Aorta (tissue), 5 donors: ENCODE measurements at regions not wholly inside any gene's neighbourhood (a gene's known extent, or its start where the extent isn't known, plus 50 kb on each side); places are given as distances from the start of the nearest gene placed in this dataset.

ENCODE experiments used
- ATAC-seq: fragments of 200-7000 bp; cut with Tn5 transposase; one replicate; pipeline ENCODE4 v1.9.1; 2022; ENCODE audit warnings: moderate library complexity; ENCODE audit not compliant: low FRiP score
- DNase-seq, 2 donors: peaks; one replicate each; pipeline ENCODE4 v3.0.0-alpha.2; 2020
- H3K27ac ChIP-seq, 2 donors: one replicate each; pipeline ENCODE4 v1.5.1; 2013; ENCODE audit warnings: low read length in 2 of 2, mild to moderate bottlenecking in 2 of 2, moderate library complexity in 2 of 2, control low read depth in 1 of 2, inconsistent platforms in 1 of 2, low read depth in 1 of 2
- H3K27me3 ChIP-seq, 2 donors: one replicate each; pipeline ENCODE4 v1.6.1; 2013; ENCODE audit warnings: control low read depth in 1 of 2, low read length in 1 of 2, mild to moderate bottlenecking in 1 of 2, moderate library complexity in 1 of 2; ENCODE audit not compliant: insufficient read depth in 2 of 2, control insufficient read depth in 1 of 2
- H3K36me3 ChIP-seq, 2 donors: one replicate each; pipeline ENCODE4 v1.6.1; 2013; ENCODE audit warnings: control low read depth in 1 of 2, low read length in 1 of 2, mild to moderate bottlenecking in 1 of 2; ENCODE audit not compliant: insufficient read depth in 2 of 2, control insufficient read depth in 1 of 2
- H3K4me1 ChIP-seq, 2 donors: one replicate each; pipeline ENCODE4 v1.6.1; 2013; ENCODE audit warnings: low read length in 2 of 2, control low read depth in 1 of 2, mild to moderate bottlenecking in 1 of 2, moderate library complexity in 1 of 2; ENCODE audit not compliant: insufficient read depth in 2 of 2, control insufficient read depth in 1 of 2
- H3K4me3 ChIP-seq, 2 donors: one replicate each; pipeline ENCODE4 v1.5.1; 2013; ENCODE audit warnings: low read length in 2 of 2, control low read depth in 1 of 2, mild to moderate bottlenecking in 1 of 2
- H3K9me3 ChIP-seq: one replicate; pipeline ENCODE4 v1.6.1; 2013; ENCODE audit warnings: mild to moderate bottlenecking, low read length; ENCODE audit not compliant: control insufficient read depth
- WGBS, 2 donors: extraction: QIAGEN DNeasy Blood & Tissue Kit; methylation state at CpG; one replicate each; pipeline ENCODE4 v1.1.7; 2013; 5-methylcytosine and 5-hydroxymethylcytosine counted together
- intact Hi-C, 2 donors: fragments of 100-400 bp; cut with DNase I; formaldehyde crosslinking; loops; one replicate each; pipeline versions ENCODE4 v1.14.2 to v1.15.0; 2022
- donor health status: healthy with polysubstance abuse.
- donor health status: Bipolar disorder and iron deficiency.
- donor health status: DM: no; HTN: no; CAD: no.
- donor health status: DM: no; HTN: no; CAD: no.
- donor health status: DM: yes; HTN: yes; CAD: no.

DNA sequence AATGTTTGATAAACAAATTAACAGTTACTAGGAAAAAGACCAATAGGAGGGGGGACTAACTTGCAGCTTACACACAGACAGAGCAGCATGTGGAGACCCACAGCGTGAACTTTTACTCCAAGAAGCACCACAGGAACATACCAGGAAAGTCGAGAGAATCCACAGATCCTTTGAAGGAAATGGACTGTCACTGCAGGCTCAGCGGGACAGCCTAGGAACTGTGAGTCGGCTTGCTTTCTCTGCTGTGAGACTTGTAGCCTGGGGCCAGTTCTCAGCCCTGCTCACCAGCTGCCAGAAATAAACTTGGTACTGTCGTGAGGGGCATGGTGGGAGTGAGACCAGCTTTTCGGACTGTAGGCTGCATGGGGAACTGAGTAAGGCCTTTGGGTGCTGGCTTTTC is 1211.5 kb downstream of the PCDH17 start:
- no peak overlapping the region for H3K27ac ChIP-seq
- no peaks in the 10 kb centered on the region for H3K27me3 ChIP-seq
- intact Hi-C loops: no loop called here
- no peak for DNase-seq
- H3K36me3 ChIP-seq: no peaks in the 10 kb centered on the region
- 70 to 89% methylated on average over 6 of the region's 6 CpGs for WGBS, 2 donors
- H3K4me1 ChIP-seq: no peaks in the 10 kb centered on the region
- peaks cover 1% of the 10 kb centered on the region for H3K9me3 ChIP-seq
- no peak overlapping the region for H3K4me3 ChIP-seq
- ATAC-seq: no peak

DNA sequence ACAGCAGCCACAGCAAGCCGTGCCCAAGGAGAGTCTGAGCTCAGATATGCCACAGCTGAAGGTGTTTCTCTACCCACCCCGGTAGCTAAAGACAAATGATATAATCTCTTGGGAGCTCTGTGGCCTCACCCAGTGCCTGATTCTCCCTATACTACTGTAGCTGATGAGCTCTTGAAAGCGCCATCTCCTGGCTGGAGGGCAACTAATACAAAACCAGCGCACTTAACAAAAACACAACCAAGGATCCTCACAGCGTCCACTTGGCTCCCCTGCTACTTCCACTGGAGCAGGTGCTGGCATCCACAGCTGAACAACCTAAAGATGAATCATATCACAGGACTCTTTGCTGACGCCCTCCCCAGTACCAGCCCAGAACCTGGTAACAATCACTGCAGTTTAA is 1212.0 kb downstream of the PCDH17 start:
- WGBS, 2 donors: 85 to 91% methylated on average over 6 of the region's 6 CpGs

DNA sequence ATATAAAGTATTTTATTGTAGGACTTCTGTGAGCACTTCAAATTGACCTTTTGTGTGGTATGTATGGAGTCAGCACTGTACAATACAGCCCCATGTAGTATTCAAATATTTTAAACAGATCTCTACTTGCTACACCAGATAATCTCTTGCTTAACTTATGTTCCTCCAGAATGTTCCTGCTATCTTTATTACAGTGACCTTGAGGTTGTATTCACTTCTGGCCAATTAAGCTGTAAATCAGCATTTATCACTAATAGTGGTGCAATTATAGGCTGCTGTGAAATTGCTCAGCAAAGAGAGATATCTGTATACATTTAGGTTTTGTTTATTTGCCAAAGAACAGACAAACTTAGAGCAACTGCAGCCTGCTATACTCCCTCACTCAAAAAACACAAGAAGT is 1218.6 kb downstream of the PCDH17 start:
- Histone ChIP-seq H3K9me3 (no peaks in the 10 kb centered on the region), H3K4me1 (no peaks in the 10 kb centered on the region), H3K36me3 (no peaks in the 10 kb centered on the region), H3K27me3 (no peaks in the 10 kb centered on the region), H3K27ac (no peak overlapping the region), H3K4me3 (no peak overlapping the region)
- DNase-seq: no peak
- intact Hi-C loops: no loop called here
- ATAC-seq: no peak

More for the DNA sequence above, 1212.0 kb downstream of the PCDH17 start:
- intact Hi-C loops: no loop called here
- ATAC-seq: no peak
- H3K27ac ChIP-seq: no peak overlapping the region
- no peaks in the 10 kb centered on the region for H3K36me3 ChIP-seq
- peaks cover 1% of the 10 kb centered on the region for H3K9me3 ChIP-seq
- H3K4me1 ChIP-seq: no peaks in the 10 kb centered on the region
- no peak for DNase-seq
- no peak overlapping the region for H3K4me3 ChIP-seq
- no peaks in the 10 kb centered on the region for H3K27me3 ChIP-seq

DNA sequence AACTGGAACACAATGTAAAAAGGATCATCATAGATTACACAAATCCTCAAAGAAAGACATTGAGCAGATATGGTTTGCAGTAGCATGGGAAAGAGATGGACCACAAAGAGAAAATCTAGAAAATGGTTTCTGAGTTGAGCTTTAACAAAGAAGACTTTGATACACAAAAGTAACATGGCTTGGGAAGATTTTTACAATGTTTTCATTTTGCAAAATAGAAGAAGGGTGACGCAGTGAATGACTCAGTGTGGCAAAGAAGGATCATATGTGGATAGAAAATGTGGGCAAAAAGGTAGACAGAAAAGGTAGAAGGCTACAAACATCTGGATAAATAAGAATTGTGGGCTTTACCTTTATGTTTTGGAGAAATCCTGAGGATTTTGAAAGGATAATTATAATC is 1220.5 kb downstream of the PCDH17 start:
- H3K4me1 ChIP-seq: no peaks in the 10 kb centered on the region
- no peaks in the 10 kb centered on the region for H3K27me3 ChIP-seq
- DNase-seq (no peak), ATAC-seq (no peak)
- H3K9me3 ChIP-seq: no peaks in the 10 kb centered on the region
- H3K27ac ChIP-seq: no peak overlapping the region
- intact Hi-C loops: no loop called here
- H3K4me3 ChIP-seq: no peak overlapping the region
- 0 to 56% methylated on average over 1 of the region's 1 CpG for WGBS, 2 donors
- H3K36me3 ChIP-seq: no peaks in the 10 kb centered on the region

DNA sequence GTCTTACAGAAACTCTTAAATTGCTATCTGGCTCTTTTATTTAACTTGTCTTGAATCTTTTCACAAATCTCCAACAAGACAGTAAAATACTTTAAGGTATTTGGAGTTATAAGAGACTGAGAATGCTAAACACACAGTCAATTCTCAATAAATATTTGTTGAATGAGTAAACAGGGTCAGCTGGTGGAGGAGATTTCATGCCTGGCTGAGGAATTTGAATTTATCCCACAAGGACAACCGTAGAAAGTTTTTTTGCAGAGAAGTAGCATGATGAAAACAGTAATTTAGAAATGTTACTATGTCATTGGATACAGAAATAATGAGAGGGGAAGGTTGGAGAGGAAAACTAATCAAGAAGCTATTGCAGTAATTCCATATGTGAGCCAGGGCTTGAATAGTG is 1223.7 kb downstream of the PCDH17 start:
- no peak for ATAC-seq
- Histone ChIP-seq H3K9me3 (no peaks in the 10 kb centered on the region), H3K4me1 (no peaks in the 10 kb centered on the region), H3K27me3 (no peaks in the 10 kb centered on the region), H3K4me3 (no peak overlapping the region), H3K36me3 (no peaks in the 10 kb centered on the region), H3K27ac (no peak overlapping the region)
- no peak for DNase-seq
- 30 to 33% methylated on average over 1 of the region's 1 CpG for WGBS, 2 donors
- intact Hi-C loops: no loop called here

DNA sequence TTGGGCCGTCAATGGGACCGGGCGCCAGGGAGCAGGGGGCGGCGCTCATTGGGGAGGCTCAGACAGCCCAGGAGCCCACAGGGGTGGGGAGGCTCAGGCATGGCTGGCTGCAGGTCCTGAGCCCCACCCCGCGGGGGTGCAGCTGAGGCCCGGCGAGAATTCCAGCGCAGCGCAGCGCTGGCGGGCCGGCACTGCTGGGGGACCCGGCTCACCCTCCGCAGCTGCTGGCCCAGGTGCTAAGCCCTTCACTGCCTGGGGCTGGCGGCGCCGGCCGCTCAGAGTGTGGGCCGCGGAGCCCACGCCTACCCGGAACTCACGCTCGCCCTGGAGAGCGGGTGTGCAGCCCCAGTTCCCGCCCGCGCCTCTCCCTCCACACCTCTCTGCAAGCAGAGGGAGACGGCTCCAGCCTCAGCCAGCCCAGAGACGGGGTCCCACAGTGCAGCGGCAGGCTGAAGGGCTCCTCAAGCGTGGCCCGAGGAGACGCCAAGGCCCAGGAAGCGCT is 1227.4 kb downstream of the PCDH17 start:
- H3K27ac ChIP-seq: no peak overlapping the region
- H3K27me3 ChIP-seq: no peaks in the 10 kb centered on the region
- no peak overlapping the region for H3K4me3 ChIP-seq
- 96 to 97% methylated on average over 34 to 37 of the region's 37 CpGs for WGBS, 2 donors
- DNase-seq: no peak
- no peaks in the 10 kb centered on the region for H3K4me1 ChIP-seq
- no peaks in the 10 kb centered on the region for H3K36me3 ChIP-seq
- peak; percentile 33 for ATAC-seq
- no peaks in the 10 kb centered on the region for H3K9me3 ChIP-seq
- intact Hi-C loops: no loop called here

DNA sequence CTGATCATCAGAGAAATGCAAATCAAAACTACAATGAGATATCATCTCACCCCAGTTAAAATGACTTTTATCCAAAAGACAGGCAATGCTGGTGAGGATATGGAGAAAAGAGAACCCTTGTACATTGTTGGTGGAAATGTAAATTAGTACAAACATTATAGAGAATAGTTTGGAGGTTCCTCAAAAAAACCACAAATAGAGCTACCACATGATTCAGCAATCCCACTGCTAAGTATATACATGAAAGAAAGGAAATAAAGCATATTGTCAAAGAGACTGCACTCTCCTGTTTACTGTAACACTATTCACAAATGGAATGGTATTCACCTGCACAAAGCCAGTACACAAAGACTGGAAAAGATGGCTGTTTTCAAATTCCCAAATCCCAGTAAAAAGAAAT is 1233.7 kb downstream of the PCDH17 start:
- Histone ChIP-seq H3K27me3 (no peaks in the 10 kb centered on the region), H3K4me1 (no peaks in the 10 kb centered on the region), H3K9me3 (no peaks in the 10 kb centered on the region), H3K27ac (no peak overlapping the region), H3K36me3 (no peaks in the 10 kb centered on the region), H3K4me3 (no peak overlapping the region)
- no peak for ATAC-seq
- intact Hi-C loops: no loop called here
- DNase-seq: no peak

DNA sequence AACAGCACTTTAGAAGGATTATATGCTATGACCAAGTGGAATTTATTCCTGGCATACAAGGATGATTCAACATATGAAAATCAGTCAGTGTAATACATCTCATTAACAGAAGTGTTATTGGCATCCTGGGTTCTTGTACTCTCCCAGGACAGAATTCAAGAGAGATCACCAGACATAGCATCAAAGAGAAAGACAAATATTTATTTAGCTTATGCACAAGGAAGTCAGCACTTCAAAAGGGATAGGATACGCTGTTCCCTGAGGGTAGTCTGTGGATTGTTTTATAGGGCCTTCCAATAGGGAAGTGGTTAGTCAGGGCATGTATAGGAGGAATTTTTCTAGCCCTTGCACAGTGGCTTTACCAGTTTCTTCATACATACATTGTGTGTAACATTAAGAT is 1238.0 kb downstream of the PCDH17 start:
- intact Hi-C loops: no loop called here
- Histone ChIP-seq H3K27ac (no peak overlapping the region), H3K36me3 (no peaks in the 10 kb centered on the region), H3K4me3 (no peak overlapping the region), H3K27me3 (no peaks in the 10 kb centered on the region), H3K4me1 (no peaks in the 10 kb centered on the region), H3K9me3 (no peaks in the 10 kb centered on the region)
- ATAC-seq: no peak
- WGBS, 2 donors: 75 to 76% methylated on average over 1 of the region's 1 CpG
- no peak for DNase-seq

DNA sequence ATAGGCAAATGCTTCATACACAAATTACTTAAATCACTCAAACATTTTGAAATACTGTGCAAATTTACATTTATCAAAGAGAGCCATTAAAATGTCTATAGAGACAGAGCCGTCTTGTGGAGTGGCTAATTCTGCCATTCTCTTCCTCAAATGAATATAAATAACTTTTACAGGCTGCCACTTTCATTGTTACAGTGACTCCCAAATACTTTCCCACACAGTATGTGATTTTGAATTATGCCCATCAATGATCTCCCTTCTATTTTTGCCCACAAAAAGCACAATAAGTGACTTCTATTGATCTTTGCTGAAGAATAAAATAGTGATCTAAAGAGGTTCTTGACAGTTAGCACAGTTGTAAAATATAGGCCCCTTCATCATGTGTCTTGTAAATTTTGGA is 1244.9 kb downstream of the PCDH17 start:
- WGBS, 2 donors: 37 to 46% methylated on average over 1 of the region's 1 CpG
- Histone ChIP-seq H3K36me3 (no peaks in the 10 kb centered on the region), H3K4me3 (no peak overlapping the region), H3K9me3 (no peaks in the 10 kb centered on the region), H3K4me1 (no peaks in the 10 kb centered on the region), H3K27me3 (no peaks in the 10 kb centered on the region), H3K27ac (no peak overlapping the region)
- DNase-seq (no peak), ATAC-seq (no peak)
- intact Hi-C loops: no loop called here
